ENCODE measurements at regions not wholly inside any gene's neighbourhood (a gene's known extent, or its start where the extent isn't known, plus 50 kb on each side); places are given as distances from the start of the nearest gene placed in this dataset.

DNA sequence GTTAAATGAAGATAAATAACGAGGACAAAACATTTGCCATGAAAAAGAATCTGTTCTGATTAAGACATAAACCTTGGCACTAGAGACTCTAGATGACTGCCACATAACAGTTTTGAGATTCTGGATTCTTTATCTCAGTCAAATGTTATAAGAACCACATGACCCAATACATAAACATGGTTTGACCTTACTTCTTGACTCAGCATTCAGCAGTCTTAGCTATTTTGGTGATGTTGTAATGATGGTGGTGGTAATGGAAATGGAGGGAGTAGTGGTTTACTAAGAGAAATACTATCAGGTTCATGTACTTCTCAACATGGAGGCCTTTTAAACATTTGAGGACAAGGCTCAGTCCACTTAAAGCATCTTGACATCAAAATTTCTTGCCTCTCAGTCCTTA is 925.4 kb downstream of the CDH11 start:
- TF ChIP-seq, protein P1, sequence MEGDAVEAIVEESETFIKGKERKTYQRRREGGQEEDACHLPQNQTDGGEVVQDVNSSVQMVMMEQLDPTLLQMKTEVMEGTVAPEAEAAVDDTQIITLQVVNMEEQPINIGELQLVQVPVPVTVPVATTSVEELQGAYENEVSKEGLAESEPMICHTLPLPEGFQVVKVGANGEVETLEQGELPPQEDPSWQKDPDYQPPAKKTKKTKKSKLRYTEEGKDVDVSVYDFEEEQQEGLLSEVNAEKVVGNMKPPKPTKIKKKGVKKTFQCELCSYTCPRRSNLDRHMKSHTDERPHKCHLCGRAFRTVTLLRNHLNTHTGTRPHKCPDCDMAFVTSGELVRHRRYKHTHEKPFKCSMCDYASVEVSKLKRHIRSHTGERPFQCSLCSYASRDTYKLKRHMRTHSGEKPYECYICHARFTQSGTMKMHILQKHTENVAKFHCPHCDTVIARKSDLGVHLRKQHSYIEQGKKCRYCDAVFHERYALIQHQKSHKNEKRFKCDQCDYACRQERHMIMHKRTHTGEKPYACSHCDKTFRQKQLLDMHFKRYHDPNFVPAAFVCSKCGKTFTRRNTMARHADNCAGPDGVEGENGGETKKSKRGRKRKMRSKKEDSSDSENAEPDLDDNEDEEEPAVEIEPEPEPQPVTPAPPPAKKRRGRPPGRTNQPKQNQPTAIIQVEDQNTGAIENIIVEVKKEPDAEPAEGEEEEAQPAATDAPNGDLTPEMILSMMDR (IDR thresholded peaks at IDR 0.05; ENCODE audit: insufficient read depth in 1 of 2, low read depth in 1 of 2, low read length in 1 of 2, severe bottlenecking in 1 of 2, unreplicated experiment in 1 of 2): no peak
- BruUV-seq (replicated peaks): no TSS peak
- Mint-ChIP-seq H3K4me3 (ENCODE audit: unreplicated experiment) (no peak overlapping the region), H3K27ac (ENCODE audit: unreplicated experiment) (no peak overlapping the region), H3K36me3 (ENCODE audit: insufficient read depth, unreplicated experiment) (no peaks in the 10 kb centered on the region), H3K9me3 (ENCODE audit: unreplicated experiment) (no peaks in the 10 kb centered on the region), H3K4me1 (ENCODE audit: low read depth, unreplicated experiment) (no peaks in the 10 kb centered on the region), H3K27me3 (ENCODE audit: insufficient read depth, unreplicated experiment) (no peaks in the 10 kb centered on the region)
- Histone ChIP-seq H3K36me3 (ENCODE audit: control insufficient read depth, insufficient read depth, low read length) (no peaks in the 10 kb centered on the region), H3K27me3 (replicated peaks; ENCODE audit: control insufficient read depth, insufficient read depth, low read length) (no peaks in the 10 kb centered on the region), H3K4me1 (no peaks in the 10 kb centered on the region), H3K9me3 (no peaks in the 10 kb centered on the region), H3K4me3 (ENCODE audit: low read depth, low read length) (no peak overlapping the region)
- ChIA-PET POLR2A (no interaction called here), CTCF (no interaction called here)
- DNase-seq: no peak
- intact Hi-C loops (cut with micrococcal nuclease; ENCODE audit: unreplicated experiment): no loop called here

DNA sequence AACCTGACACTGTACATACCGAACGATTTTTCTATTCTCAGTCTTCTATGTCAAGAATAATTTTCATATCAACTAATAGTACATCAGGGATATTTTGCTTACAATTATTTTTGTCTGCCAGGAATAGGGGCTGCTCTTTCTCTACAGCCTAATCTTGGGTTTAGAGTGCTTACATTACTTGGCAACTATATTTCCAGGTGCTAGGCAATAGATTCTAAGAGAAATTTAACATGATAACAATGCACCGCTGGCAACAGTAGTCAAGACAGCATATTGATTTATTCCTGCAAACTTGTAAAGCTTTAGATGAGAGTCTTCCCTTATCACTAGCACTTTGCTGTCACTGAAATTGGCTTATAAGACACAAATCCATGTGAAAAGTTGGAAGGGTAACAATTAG is 935.9 kb downstream of the CDH11 start:
- no peaks in the 10 kb centered on the region for H3K36me3 Mint-ChIP-seq (ENCODE audit: insufficient read depth, unreplicated experiment)
- no peak overlapping the region for H3K27ac Mint-ChIP-seq (ENCODE audit: unreplicated experiment)
- no peak overlapping the region for H3K4me3 Mint-ChIP-seq (ENCODE audit: unreplicated experiment)
- CTCF ChIA-PET: no interaction called here
- Histone ChIP-seq H3K36me3 (ENCODE audit: control insufficient read depth, insufficient read depth, low read length) (no peaks in the 10 kb centered on the region), H3K27me3 (replicated peaks; ENCODE audit: control insufficient read depth, insufficient read depth, low read length) (no peaks in the 10 kb centered on the region), H3K4me1 (no peaks in the 10 kb centered on the region), H3K9me3 (peaks cover 5% of the 10 kb centered on the region; the same call in 1 of the 2 replicates), H3K4me3 (ENCODE audit: low read depth, low read length) (no peak overlapping the region)
- DNase-seq: no peak
- peaks cover 2% of the 10 kb centered on the region for H3K9me3 Mint-ChIP-seq (ENCODE audit: unreplicated experiment)
- intact Hi-C loops (cut with micrococcal nuclease; ENCODE audit: unreplicated experiment): no loop called here
- no TSS peak for BruUV-seq (replicated peaks)
- H3K27me3 Mint-ChIP-seq (ENCODE audit: insufficient read depth, unreplicated experiment): no peaks in the 10 kb centered on the region
- POLR2A ChIA-PET: no interaction called here
- no peaks in the 10 kb centered on the region for H3K4me1 Mint-ChIP-seq (ENCODE audit: low read depth, unreplicated experiment)
- TF ChIP-seq, protein P1 (IDR thresholded peaks at IDR 0.05; ENCODE audit: insufficient read depth in 1 of 2, low read depth in 1 of 2, low read length in 1 of 2, severe bottlenecking in 1 of 2, unreplicated experiment in 1 of 2): no peak

GRCh38 chr16:64184156-64184555 is 937.7 kb downstream of the CDH11 start:
- Histone ChIP-seq H3K36me3 (ENCODE audit: control insufficient read depth, insufficient read depth, low read length) (no peaks in the 10 kb centered on the region), H3K4me3 (ENCODE audit: low read depth, low read length) (no peak overlapping the region), H3K27me3 (replicated peaks; ENCODE audit: control insufficient read depth, insufficient read depth, low read length) (no peaks in the 10 kb centered on the region), H3K9me3 (peaks cover 5% of the 10 kb centered on the region; the same call in 1 of the 2 replicates), H3K4me1 (no peaks in the 10 kb centered on the region)
- Mint-ChIP-seq H3K36me3 (ENCODE audit: insufficient read depth, unreplicated experiment) (no peaks in the 10 kb centered on the region), H3K4me3 (ENCODE audit: unreplicated experiment) (no peak overlapping the region), H3K4me1 (ENCODE audit: low read depth, unreplicated experiment) (no peaks in the 10 kb centered on the region), H3K27ac (ENCODE audit: unreplicated experiment) (no peak overlapping the region), H3K9me3 (ENCODE audit: unreplicated experiment) (peaks cover 12% of the 10 kb centered on the region), H3K27me3 (ENCODE audit: insufficient read depth, unreplicated experiment) (no peaks in the 10 kb centered on the region)
- TF ChIP-seq, protein P1 (IDR thresholded peaks at IDR 0.05; ENCODE audit: insufficient read depth in 1 of 2, low read depth in 1 of 2, low read length in 1 of 2, severe bottlenecking in 1 of 2, unreplicated experiment in 1 of 2): no peak
- intact Hi-C loops (cut with micrococcal nuclease; ENCODE audit: unreplicated experiment): no loop called here
- CTCF ChIA-PET: no interaction called here
- DNase-seq: no peak
- POLR2A ChIA-PET: no interaction called here
- no TSS peak for BruUV-seq (replicated peaks)
